LNCaP clone FGC (cell line): ENCODE measurements at regions not wholly inside any gene's neighbourhood (a gene's known extent, or its start where the extent isn't known, plus 50 kb on each side); places are given as distances from the start of the nearest gene placed in this dataset.
"Not testable (repeated sequence)": the region's sequence is repeated elsewhere in the genome, so short reads cannot be mapped to it uniquely, and the experiment has no call there.

Experiments
- DNase-seq: peaks from one replicate; pipeline ENCODE4 v3.0.0-alpha.2; 2011; ENCODE audit warnings: low read depth
- H3K4me3 ChIP-seq: 2 replicates; pipeline ENCODE4 v1.5.1; 2011; ENCODE audit warnings: mild to moderate bottlenecking, low read depth, low read length, control low read depth
- TF ChIP-seq, protein P1 (sequence below): IDR thresholded peaks from 2 replicates; pipeline ENCODE4 v1.5.1; 2012; ENCODE audit warnings: mild to moderate bottlenecking; ENCODE audit not compliant: control insufficient read depth, insufficient read depth; ENCODE audit errors: extremely low read depth

DNA sequence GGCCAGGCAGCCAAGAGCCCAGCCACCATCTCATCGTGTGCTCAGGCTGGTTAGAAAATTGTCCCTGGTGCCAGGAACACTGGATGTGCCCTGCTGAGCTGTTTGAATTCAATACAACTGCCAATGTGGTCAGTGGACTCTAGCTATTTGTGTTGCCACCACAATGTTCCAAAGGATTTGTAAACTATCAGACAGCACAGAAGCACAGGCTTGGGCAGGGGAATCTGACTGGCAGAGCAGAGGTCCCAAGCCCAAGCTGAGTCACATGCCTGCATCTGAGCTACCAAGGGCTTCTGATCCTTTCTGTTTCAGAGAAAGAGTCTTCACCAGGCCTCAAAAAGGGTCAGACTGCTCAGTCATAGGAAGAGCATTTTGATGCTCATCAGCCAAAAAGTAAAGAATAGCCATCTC, 232.1 kb upstream of the SEMA3C start:
- TF ChIP-seq, protein P1, sequence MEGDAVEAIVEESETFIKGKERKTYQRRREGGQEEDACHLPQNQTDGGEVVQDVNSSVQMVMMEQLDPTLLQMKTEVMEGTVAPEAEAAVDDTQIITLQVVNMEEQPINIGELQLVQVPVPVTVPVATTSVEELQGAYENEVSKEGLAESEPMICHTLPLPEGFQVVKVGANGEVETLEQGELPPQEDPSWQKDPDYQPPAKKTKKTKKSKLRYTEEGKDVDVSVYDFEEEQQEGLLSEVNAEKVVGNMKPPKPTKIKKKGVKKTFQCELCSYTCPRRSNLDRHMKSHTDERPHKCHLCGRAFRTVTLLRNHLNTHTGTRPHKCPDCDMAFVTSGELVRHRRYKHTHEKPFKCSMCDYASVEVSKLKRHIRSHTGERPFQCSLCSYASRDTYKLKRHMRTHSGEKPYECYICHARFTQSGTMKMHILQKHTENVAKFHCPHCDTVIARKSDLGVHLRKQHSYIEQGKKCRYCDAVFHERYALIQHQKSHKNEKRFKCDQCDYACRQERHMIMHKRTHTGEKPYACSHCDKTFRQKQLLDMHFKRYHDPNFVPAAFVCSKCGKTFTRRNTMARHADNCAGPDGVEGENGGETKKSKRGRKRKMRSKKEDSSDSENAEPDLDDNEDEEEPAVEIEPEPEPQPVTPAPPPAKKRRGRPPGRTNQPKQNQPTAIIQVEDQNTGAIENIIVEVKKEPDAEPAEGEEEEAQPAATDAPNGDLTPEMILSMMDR, result no peak
- H3K4me3 ChIP-seq, result no peak overlapping the region

DNA sequence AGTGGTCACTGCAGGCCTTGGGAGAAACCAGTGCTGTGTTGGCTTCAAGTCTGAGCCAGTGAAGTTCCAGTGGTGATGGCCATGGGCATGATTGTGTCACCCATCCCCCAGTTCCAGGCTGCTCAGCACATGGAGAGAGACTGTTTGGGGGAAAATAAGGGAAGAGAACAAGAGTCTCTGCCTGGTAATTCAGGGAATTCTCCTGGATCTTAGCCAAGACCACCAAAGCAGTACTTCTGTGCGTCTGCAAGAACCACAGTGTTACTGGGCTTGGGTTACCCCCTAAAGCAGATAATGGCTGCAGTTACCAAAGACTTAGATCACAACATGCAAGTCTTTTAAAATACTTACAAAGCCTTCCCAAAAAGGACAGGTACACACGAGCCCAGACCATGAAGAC, 225.0 kb upstream of the SEMA3C start:
- TF ChIP-seq, protein P1, result no peak
- no peak overlapping the region for H3K4me3 ChIP-seq
- no peak for DNase-seq

More for the DNA sequence above, 232.1 kb upstream of the SEMA3C start:
- no peak for DNase-seq

DNA sequence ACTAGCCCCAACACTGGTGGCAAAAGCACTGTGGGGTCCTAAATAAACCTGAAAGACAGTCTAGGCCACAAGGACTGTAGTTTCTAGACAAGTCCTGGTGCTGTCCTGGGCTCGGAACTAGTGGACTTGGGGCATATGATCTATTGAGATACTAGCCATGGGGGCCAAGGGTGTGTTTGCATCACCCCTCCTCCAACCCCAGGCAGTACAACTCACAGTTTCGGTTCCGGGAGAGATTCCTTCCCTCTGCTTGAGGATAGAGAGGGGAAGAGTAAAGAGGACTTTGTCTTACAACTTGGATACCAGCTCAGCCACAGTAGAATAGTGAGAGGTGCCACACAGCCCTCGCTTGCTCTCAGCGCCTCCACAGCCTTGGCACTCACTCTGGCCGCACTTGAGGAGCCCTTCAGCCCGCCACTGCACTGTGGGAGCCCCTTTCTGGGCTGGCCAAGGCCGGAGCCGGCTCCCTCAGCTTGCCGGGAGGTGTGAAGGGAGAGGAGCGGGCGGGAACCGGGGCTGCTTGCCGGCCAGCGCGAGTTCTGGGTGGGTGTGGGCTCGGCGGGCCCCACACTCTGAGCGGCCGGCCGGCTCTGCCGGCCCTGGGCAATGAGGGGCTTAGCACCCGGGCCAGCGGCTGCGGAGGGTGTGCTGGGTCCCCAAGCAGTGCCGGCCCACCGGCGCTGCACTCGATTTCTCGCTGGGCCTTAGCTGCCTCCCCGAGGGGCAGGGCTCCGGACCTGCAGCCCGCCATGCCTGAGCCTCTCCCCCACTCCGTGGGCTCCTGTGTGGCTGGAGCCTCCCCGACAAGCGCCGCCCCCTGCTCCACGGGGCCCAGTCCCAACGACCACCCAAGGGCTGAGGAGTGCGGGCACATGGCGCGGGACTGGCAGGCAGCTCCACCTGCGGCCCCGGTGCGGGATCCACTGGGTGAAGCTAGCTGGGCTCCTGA, 222.7 kb upstream of the SEMA3C start:
- not testable (repeated sequence) for H3K4me3 ChIP-seq, DNase-seq

DNA sequence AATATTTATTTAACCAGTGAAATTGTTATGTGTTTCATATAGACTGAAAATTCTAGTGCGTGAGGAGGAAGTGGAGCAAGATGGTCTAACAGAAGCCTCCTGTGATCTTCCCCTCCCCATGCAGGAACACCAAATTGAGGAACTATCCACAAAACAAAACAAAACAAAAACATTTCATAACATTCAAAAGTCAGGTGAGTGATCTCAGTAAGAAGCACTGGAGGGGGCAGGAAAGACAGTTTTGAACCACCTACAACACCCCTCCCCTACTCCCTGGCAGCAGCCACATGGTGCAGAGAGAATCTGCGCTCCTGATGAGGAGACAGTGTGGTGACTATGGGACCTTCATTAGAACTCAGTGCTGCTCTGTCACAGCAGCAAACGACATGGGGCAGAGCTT, 221.9 kb upstream of the SEMA3C start:
- DNase-seq, result no peak
- no peak overlapping the region for H3K4me3 ChIP-seq
- TF ChIP-seq, protein P1, result no peak

DNA sequence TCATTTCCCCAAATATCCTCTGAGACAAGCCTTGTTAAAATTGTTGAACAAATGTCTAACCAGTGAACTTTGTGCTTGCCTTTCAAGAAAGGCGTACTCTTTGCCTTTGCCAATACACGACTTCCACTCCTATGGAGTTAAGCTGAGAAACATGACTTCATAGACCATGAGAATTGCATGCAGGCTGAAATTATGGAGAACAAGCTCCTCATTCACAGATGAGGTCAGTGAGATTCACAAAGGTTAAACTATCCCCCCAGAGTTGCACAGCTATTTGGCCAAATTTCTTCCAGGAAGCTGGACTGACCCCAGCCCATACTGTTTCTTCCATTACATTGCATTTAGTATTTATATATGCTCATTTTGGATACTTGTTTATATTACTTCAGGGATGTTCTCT, 221.4 kb upstream of the SEMA3C start:
- H3K4me3 ChIP-seq, result no peak overlapping the region
- DNase-seq, result no peak
- TF ChIP-seq, protein P1, result no peak

DNA sequence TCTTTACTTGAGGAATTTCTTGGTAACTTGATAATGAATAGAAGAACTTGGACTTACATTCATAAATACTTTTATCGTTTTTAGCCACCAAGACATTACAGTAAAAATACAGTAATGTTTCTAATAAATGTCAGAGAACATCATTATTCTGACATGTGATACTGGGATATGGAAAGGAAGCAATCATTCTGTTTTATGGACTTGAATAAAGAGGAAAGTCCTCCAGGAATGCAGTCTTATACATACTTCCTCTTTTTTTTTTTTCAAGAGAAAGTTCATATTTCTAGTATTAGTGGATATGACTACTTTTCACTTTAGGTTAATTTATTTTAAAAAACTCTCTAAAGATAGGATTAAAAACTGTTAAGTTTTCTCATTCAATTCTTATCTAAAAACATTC, 220.0 kb upstream of the SEMA3C start:
- DNase-seq, result no peak
- no peak overlapping the region for H3K4me3 ChIP-seq
- TF ChIP-seq, protein P1, result no peak

DNA sequence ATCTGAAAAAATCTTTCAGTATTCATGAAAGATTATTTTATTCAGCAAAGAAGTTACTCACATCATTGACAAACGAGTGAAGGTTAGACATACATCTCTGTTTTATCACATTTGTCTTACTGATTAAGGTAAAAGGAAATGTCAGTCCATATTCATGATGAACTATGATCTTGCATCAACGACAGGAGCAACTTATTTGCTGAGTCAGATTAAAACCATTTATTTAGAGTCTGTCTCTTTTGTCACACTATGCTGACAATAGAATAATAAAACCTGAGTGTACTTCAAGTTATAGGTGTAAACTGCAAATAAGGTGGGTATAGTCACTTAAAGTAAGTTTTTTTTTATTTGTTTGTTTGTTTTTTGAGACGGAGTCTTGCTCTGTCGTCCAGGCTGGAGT, 216.5 kb upstream of the SEMA3C start:
- DNase-seq, result no peak
- TF ChIP-seq, protein P1, result no peak
- no peak overlapping the region for H3K4me3 ChIP-seq
